Neural crest cell (in vitro differentiated cells): ENCODE measurements at regions not wholly inside any gene's neighbourhood (a gene's known extent, or its start where the extent isn't known, plus 50 kb on each side); places are given as distances from the start of the nearest gene placed in this dataset.

ENCODE experiments used
- DNase-seq: peaks from one replicate; pipeline ENCODE4 v3.0.0; 2021; ENCODE audit warnings: low read depth, mixed read lengths, low spot score
- H3K27ac Mint-ChIP-seq: one replicate; pipeline ENCODE4 v1.8.0; 2021; ENCODE audit warnings: mild to moderate bottlenecking, mixed read lengths; ENCODE audit not compliant: unreplicated experiment
- H3K27me3 Mint-ChIP-seq: 2 replicates; pipeline ENCODE4 v1.8.0; 2021; ENCODE audit warnings: low read depth, mild to moderate bottlenecking, mixed read lengths
- H3K36me3 Mint-ChIP-seq: 2 replicates; pipeline ENCODE4 v1.8.0; 2021; ENCODE audit warnings: low read depth, mild to moderate bottlenecking, mixed read lengths
- H3K4me1 Mint-ChIP-seq: 2 replicates; pipeline ENCODE4 v1.8.0; 2021; ENCODE audit warnings: mixed read lengths
- H3K4me3 Mint-ChIP-seq: one replicate; pipeline ENCODE4 v1.8.0; 2021; ENCODE audit warnings: mild to moderate bottlenecking, mixed read lengths
- H3K9me3 Mint-ChIP-seq: 2 replicates; pipeline ENCODE4 v1.8.0; 2021; ENCODE audit warnings: mixed read lengths
- CTCF ChIP-seq: fragments of 200-600 bp; sonication (generic); conservative IDR thresholded peaks from 2 replicates; pipeline ENCODE4 v1.5.0; 2021; ENCODE audit warnings: antibody characterized with exemption, mild to moderate bottlenecking

DNA sequence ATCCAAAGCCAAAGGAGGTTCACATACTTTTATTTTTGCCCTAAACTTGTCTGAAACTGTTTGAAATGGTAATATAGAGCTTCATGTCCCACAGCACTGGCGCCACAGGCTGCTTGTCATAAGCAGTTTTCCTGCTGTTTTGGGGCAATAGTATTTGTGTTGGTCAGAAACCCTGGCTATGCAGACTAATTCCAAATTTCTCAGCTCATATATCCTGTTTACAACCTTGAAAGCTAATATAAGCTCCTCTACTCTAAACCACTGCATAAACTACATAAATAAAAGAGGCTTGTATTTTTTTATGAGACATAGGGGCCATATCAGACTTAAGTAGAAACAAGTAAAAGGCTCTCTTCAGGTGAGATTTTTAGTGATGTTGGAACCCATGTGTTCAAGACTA lies 736.8 kb upstream of the ID2 start:
- H3K36me3 Mint-ChIP-seq: no peaks in the 10 kb centered on the region
- DNase-seq: no peak
- no peak for TF ChIP-seq CTCF
- no peaks in the 10 kb centered on the region for H3K9me3 Mint-ChIP-seq
- no peaks in the 10 kb centered on the region for H3K4me1 Mint-ChIP-seq
- no peak overlapping the region for H3K4me3 Mint-ChIP-seq
- no peaks in the 10 kb centered on the region for H3K27me3 Mint-ChIP-seq
- no peak overlapping the region for H3K27ac Mint-ChIP-seq

- H3K4me1 Mint-ChIP-seq: no peaks in the 10 kb centered on the region
- no peaks in the 10 kb centered on the region for H3K36me3 Mint-ChIP-seq
- TF ChIP-seq CTCF: no peak
- H3K27me3 Mint-ChIP-seq: no peaks in the 10 kb centered on the region
- DNase-seq: no peak
- H3K27ac Mint-ChIP-seq: no peak overlapping the region
- H3K4me3 Mint-ChIP-seq: no peak overlapping the region
- H3K9me3 Mint-ChIP-seq: no peaks in the 10 kb centered on the region
Measured at GRCh38 chr2:7950035-7950612, 731.7 kb upstream of the ID2 start.

GRCh38 chr2:7951001-7951400 lies 730.9 kb upstream of the ID2 start:
- Mint-ChIP-seq H3K27me3 (no peaks in the 10 kb centered on the region), H3K4me3 (no peak overlapping the region), H3K27ac (no peak overlapping the region), H3K36me3 (no peaks in the 10 kb centered on the region), H3K4me1 (no peaks in the 10 kb centered on the region), H3K9me3 (no peaks in the 10 kb centered on the region)
- TF ChIP-seq CTCF: no peak
- no peak for DNase-seq

- no peak for TF ChIP-seq CTCF
- Mint-ChIP-seq H3K4me1 (no peaks in the 10 kb centered on the region), H3K36me3 (no peaks in the 10 kb centered on the region), H3K27ac (no peak overlapping the region), H3K9me3 (no peaks in the 10 kb centered on the region), H3K4me3 (no peak overlapping the region), H3K27me3 (no peaks in the 10 kb centered on the region)
- DNase-seq: no peak
Measured at GRCh38 chr2:7951490-7951889, 730.4 kb upstream of the ID2 start.

DNA sequence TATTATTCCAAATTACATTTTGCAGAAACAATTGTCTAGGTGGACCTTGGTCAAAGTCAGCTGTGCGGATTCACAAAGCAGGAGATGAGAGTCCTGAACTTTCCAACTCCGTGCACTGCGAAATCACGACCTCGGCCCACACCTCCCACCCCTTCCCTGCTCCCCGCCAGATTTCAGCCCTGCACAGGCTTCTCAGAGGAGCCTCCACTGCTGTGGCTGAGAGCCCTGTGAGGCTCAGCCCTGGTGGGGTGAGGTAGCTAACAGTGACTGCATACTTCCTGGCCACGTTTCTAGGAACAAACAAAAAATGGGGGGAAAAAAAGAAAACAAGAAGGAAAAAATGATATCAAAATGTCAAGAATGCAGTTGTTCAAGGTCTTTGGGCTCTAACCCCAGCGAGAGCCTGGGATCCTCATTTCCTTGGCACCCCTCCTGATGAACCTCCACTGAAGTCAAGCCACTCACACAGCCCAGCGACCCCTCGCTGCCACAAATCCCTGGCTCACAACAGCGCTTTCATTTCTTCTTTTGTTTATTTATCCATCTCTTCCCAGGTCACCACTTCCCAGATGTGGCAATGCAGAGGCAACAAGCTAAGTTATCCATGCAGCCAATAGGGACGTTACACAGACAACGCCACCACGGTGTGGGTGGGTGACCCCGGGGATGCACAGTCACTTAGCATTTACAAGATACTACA lies 729.7 kb upstream of the ID2 start:
- Mint-ChIP-seq H3K4me1 (no peaks in the 10 kb centered on the region), H3K4me3 (no peak overlapping the region), H3K36me3 (no peaks in the 10 kb centered on the region), H3K9me3 (no peaks in the 10 kb centered on the region), H3K27ac (peak overlapping the region; percentile 36), H3K27me3 (no peaks in the 10 kb centered on the region)
- no peak for DNase-seq
- no peak for TF ChIP-seq CTCF
